Kidney (tissue), 13 donors: ENCODE measurements at regions not wholly inside any gene's neighbourhood (a gene's known extent, or its start where the extent isn't known, plus 50 kb on each side); places are given as distances from the start of the nearest gene placed in this dataset.
"Not testable (repeated sequence)": the region's sequence is repeated elsewhere in the genome, so short reads cannot be mapped to it uniquely, and the experiment has no call there.

Experiments used
- DNase-seq, 5 donors: peaks; one replicate each; pipeline ENCODE4 v3.0.0-alpha.2; 2013 to 2020
- FAIRE-seq: peaks from 2 replicates; lab custom pipeline; 2012; peaks lifted over from hg19 to GRCh38; lab: Jason Lieb, UNC
- H3K27ac ChIP-seq, 2 donors: one replicate each; pipeline ENCODE4 v1.7.0; 2013; ENCODE audit warnings: low read depth in 2 of 2, low read length in 2 of 2, inconsistent platforms in 1 of 2
- H3K27me3 ChIP-seq: one replicate; pipeline ENCODE4 v1.7.1; 2013; ENCODE audit warnings: low read length, inconsistent platforms; ENCODE audit not compliant: control insufficient read depth, insufficient read depth
- H3K36me3 ChIP-seq, 3 donors: one replicate each; pipeline versions ENCODE4 v1.7.0 to v1.7.1; 2013; ENCODE audit warnings: low read length in 3 of 3, control low read depth in 1 of 3, inconsistent platforms in 1 of 3; ENCODE audit not compliant: insufficient read depth in 3 of 3, control insufficient read depth in 2 of 3
- H3K4me1 ChIP-seq, 3 donors: one replicate each; pipeline versions ENCODE4 v1.7.0 to v1.7.1; 2013; ENCODE audit warnings: low read length in 3 of 3, inconsistent platforms in 1 of 3, low read depth in 1 of 3; ENCODE audit not compliant: control insufficient read depth in 2 of 3, insufficient read depth in 2 of 3
- H3K4me3 ChIP-seq, 3 donors: one replicate each; pipeline versions ENCODE4 v1.7.0 to v1.8.1; 2013; ENCODE audit warnings: low read length in 3 of 3, control low read depth in 1 of 3, inconsistent platforms in 1 of 3
- H3K9ac ChIP-seq, 3 donors: one replicate each; pipeline versions ENCODE4 v1.7.0 to v1.7.1; 2013; ENCODE audit warnings: low read length in 3 of 3, control low read depth in 1 of 3, inconsistent platforms in 1 of 3
- H3K9me3 ChIP-seq, 3 donors: one replicate each; pipeline versions ENCODE4 v1.7.0 to v1.7.1; 2013; ENCODE audit warnings: low read length in 3 of 3, control low read depth in 1 of 3, inconsistent platforms in 1 of 3; ENCODE audit not compliant: control insufficient read depth in 2 of 3, insufficient read depth in 1 of 3
- CTCF ChIP-seq: IDR thresholded peaks from 3 replicates; pipeline ENCODE4 v1.5.1; 2012; ENCODE audit warnings: mild to moderate bottlenecking, moderate library complexity, borderline replicate concordance; ENCODE audit not compliant: insufficient read depth; ENCODE audit errors: extremely low read depth
- intact Hi-C: fragments of 100-400 bp; cut with DNase I; formaldehyde crosslinking; loops from one replicate; pipeline ENCODE4 v1.11.1; 2022
- donor health status: control.
- donor health status: control.
- donor health status: control.
- donor health status: control.
- donor health status: control.
- donor health status: DM: yes; HTN: yes; CAD: no.
- donor health status: Normal renal cell carcinoma (clear cell type).

DNA sequence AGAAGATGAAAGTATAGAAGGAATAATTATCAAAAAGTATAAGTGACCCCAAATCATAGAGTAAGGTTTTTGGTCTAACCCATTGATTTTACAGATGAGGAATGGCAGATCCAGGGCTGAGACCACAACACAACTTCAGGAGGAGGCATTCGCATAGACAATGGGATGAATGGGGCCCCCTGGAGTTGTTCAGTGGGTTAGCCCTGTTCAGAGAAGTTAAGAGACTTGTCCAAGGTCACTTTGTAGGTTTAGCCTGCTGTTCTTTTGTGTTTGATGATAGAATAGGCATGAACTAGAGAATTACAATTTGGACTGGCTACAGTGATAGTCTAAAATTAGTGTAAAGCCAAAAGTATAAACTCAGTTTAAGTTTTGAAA lies 233.9 kb downstream of the KCNRG start:
- H3K36me3 ChIP-seq = no peaks in the 10 kb centered on the region
- FAIRE-seq (no peak), DNase-seq (no peak)
- H3K27ac ChIP-seq = no peak overlapping the region
- H3K4me3 ChIP-seq = no peak overlapping the region
- H3K27me3 ChIP-seq = no peaks in the 10 kb centered on the region
- no peak for TF ChIP-seq CTCF
- intact Hi-C loops = no loop called here
- H3K9me3 ChIP-seq = no peaks in the 10 kb centered on the region
- H3K4me1 ChIP-seq = no peaks in the 10 kb centered on the region
- H3K9ac ChIP-seq = no peak overlapping the region

DNA sequence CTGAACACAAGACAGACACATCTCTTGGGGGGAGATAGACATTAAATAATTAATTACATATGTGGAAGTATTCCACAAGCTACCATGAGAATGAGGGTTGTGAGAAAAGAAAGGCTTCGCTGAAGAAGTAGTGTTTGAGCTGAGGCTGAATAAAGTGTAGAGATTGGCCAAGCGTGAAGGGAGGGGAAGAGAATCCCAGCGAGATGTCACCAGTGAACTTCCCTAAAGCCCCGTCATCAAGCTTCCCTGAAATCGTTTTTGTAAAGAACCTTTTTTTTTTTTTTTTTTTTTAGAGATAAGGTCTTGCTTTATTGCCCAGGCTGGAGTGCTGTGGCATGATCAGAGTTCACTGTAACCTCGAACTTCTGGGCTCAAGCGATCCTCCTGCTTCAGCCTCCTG lies 235.2 kb downstream of the KCNRG start:
- DNase-seq (no peak), FAIRE-seq (no peak)
- intact Hi-C loops = no loop called here
- H3K9ac ChIP-seq = no peak overlapping the region
- no peaks in the 10 kb centered on the region for H3K4me1 ChIP-seq
- no peaks in the 10 kb centered on the region for H3K9me3 ChIP-seq
- TF ChIP-seq CTCF = no peak
- H3K27me3 ChIP-seq = no peaks in the 10 kb centered on the region
- H3K4me3 ChIP-seq = no peak overlapping the region
- no peak overlapping the region for H3K27ac ChIP-seq
- no peaks in the 10 kb centered on the region for H3K36me3 ChIP-seq

GRCh38 chr13:50255639-50256038 lies 240.4 kb downstream of the KCNRG start:
- no peak for FAIRE-seq
- TF ChIP-seq CTCF = no peak
- Histone ChIP-seq H3K27ac (no peak overlapping the region), H3K4me1 (no peaks in the 10 kb centered on the region), H3K4me3 (no peak overlapping the region), H3K36me3 (no peaks in the 10 kb centered on the region), H3K27me3 (no peaks in the 10 kb centered on the region), H3K9me3 (no peaks in the 10 kb centered on the region), H3K9ac (no peak overlapping the region)
- DNase-seq = no peak
- intact Hi-C loops = no loop called here

DNA sequence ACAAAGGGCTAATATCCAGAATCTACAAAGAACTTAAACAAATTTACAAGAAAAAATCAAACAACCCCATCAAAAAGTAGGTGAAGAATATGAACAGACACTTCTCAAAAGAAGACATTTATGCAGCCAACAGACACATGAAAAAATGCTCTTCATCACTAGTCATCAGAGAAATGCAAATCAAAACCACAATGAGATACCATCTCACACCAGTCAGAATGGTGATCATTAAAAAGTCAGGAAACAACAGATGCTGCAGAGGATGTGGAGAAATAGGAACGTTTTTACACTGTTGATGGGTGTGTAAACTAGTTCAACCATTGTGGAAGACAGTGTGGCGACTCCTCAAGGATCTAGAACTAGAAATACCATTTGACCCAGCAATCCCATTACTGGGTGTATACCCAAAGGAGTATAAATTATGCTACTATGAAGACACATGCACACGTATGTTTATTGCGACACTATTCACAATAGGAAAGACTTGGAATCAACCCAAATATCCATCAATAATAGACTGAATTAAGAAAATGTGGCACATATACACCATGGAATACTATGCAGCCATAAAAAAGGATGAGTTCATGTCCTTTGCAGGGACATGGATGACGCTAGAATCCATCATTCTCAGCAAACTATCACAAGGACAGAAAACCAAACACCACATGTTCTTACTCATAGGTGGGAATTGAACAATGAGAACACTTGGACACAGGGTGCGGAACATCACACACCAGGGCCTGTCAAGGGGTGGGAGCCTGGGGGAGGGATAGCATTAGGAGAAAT lies 241.5 kb downstream of the KCNRG start:
- H3K4me1 ChIP-seq, H3K9me3 ChIP-seq, intact Hi-C loops, H3K27ac ChIP-seq, H3K27me3 ChIP-seq, DNase-seq, H3K36me3 ChIP-seq, H3K9ac ChIP-seq, H3K4me3 ChIP-seq, FAIRE-seq: not testable (repeated sequence)
